ENCODE measurements at regions not wholly inside any gene's neighbourhood (a gene's known extent, or its start where the extent isn't known, plus 50 kb on each side); places are given as distances from the start of the nearest gene placed in this dataset.
"Not testable (repeated sequence)": the region's sequence is repeated elsewhere in the genome, so short reads cannot be mapped to it uniquely, and the experiment has no call there.

DNA sequence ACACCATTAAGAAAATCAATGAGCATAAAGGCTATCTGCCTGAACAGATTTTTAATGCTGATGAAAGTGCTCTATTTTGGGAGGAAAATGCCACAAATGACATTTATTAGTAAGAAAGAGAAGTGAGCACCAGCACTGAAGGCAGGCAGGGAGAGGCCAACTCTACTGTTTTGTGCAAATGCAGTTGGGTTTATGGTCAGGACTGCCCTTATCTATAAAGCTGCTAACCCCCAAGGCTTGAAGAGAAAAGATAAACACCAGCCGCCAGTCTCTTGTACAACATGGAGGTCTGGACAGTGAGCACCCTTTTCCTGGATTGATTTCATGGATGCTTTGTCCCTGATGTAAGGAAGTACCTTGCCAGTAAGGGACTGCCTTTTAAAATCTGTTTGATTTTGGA is 246.8 kb upstream of the SFSWAP start:
- no peak overlapping the region for H3K4me3 ChIP-seq
- ATAC-seq: no peak
- no peak for DNase-seq
- no peaks in the 10 kb centered on the region for H3K9me3 ChIP-seq
- TF ChIP-seq CTCF (IDR thresholded peaks at IDR 0.05): no peak
- no peaks in the 10 kb centered on the region for H3K4me1 ChIP-seq
- peaks cover 5% of the 10 kb centered on the region for H3K27me3 ChIP-seq
- no peaks in the 10 kb centered on the region for H3K36me3 ChIP-seq
- H3K27ac ChIP-seq: no peak overlapping the region
- intact Hi-C loops (cut with DNase I): no loop called here

DNA sequence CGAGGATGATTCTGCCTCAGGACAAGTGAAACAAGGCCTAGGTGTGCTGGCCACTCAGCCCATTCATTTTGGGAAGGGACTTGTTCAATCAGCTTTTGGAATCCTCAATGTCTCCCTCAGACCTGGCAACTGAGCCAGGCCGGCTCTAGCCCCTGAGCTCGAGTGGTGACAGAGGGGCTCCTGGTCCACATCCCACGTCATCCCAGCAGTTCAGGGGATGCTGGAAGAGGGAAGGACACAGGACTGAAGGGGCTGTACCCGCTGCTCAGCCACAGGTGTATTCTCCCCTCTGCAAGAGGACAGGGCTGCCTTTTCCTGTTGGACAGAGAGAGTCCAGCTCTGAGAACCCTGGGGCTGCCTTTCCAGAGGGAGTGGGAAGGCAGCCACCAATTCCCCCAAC is 244.6 kb upstream of the SFSWAP start:
- no peak for TF ChIP-seq CTCF (IDR thresholded peaks at IDR 0.05)
- H3K4me3 ChIP-seq: no peak overlapping the region
- DNase-seq (no peak), ATAC-seq (no peak)
- H3K4me1 ChIP-seq: no peaks in the 10 kb centered on the region
- no peaks in the 10 kb centered on the region for H3K9me3 ChIP-seq
- intact Hi-C loops (cut with DNase I): no loop called here
- H3K27ac ChIP-seq: no peak overlapping the region
- no peaks in the 10 kb centered on the region for H3K27me3 ChIP-seq
- no peaks in the 10 kb centered on the region for H3K36me3 ChIP-seq

GRCh38 chr12:131466932-131467331 is 244.0 kb upstream of the SFSWAP start:
- no peaks in the 10 kb centered on the region for H3K36me3 ChIP-seq
- H3K4me1 ChIP-seq: no peaks in the 10 kb centered on the region
- intact Hi-C loops (cut with DNase I): no loop called here
- no peaks in the 10 kb centered on the region for H3K27me3 ChIP-seq
- ATAC-seq (no peak), DNase-seq (no peak)
- H3K27ac ChIP-seq: no peak overlapping the region
- TF ChIP-seq CTCF (IDR thresholded peaks at IDR 0.05): no peak
- H3K9me3 ChIP-seq: no peaks in the 10 kb centered on the region
- no peak overlapping the region for H3K4me3 ChIP-seq

DNA sequence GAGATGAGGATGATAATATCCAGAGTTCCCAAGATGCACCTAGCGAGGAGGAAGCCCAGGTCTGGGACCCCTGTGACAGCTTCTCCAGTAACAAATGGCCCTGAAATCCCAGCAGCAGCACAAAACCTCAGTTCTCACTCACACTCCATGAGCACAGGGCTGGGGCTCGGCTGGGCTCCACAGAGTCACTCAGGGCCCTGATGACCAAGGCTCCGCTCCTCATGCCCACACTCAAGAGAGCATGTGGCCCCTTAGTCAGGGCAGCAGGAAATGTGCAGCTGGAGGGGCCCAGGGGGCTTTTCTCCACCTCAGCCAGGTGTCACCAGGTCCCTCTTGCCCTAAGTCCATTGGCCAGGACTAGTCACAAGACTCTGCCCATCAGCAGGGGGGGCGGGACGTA is 242.7 kb upstream of the SFSWAP start:
- Histone ChIP-seq H3K27ac (no peak overlapping the region), H3K9me3 (no peaks in the 10 kb centered on the region), H3K4me3 (no peak overlapping the region), H3K36me3 (no peaks in the 10 kb centered on the region), H3K4me1 (no peaks in the 10 kb centered on the region), H3K27me3 (no peaks in the 10 kb centered on the region)
- TF ChIP-seq CTCF (IDR thresholded peaks at IDR 0.05): no peak
- ATAC-seq: no peak
- DNase-seq: no peak
- intact Hi-C loops (cut with DNase I): no loop called here

DNA sequence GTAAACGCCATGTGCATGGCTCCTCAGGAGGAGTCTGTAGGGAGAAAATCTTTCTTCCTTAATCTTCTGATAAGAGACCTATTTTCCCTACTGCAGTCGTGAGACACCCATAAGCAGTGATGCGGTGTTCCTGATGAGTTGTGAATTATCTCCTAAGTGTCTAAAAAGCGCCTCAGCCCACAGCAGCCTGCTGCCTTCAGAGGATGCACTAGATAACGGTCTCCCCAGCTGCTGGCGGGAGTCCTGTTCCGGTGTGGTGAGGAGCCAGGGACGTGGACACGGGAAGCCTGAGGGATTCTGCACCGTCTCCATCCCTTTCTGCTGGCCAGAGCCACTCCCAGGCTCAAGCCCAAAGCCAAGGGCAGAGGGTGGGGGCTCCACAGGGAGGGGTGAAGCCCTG is 240.9 kb upstream of the SFSWAP start:
- ATAC-seq; H3K36me3 ChIP-seq; H3K4me3 ChIP-seq; H3K9me3 ChIP-seq; DNase-seq; H3K27me3 ChIP-seq; H3K27ac ChIP-seq; intact Hi-C loops (cut with DNase I); H3K4me1 ChIP-seq: not testable (repeated sequence)

DNA sequence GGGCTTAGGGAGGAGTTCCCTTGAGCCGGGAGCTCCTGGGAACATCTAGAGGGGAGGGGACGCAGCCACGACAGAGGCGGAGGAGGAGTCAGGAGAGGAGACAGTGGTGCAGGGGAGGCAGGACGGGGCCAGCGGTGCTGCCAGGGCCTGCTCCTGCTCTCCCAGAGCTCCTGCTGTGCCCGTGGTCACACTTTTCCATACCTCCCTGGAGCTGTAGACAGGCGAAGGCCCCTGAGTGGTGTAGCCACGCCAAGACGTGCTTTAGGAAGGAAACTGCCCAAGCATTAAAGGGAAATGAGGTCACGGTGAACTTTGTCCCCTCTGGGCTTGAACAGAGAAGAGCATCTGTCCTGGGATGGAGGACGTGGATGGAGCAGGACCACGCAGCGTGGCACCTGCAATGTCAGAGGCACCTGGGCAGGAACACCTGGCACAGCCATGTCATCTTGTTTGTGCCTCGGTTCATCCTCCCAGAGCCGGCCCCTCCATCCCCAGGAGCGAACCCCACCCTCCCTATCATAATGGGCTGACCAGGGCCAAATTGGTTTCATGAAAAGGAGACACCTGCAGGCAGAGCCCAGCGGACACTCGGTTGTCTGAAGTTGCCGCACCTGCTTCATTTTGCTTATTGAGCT is 239.5 kb upstream of the SFSWAP start:
- Histone ChIP-seq H3K27me3 (peaks cover 4% of the 10 kb centered on the region), H3K4me3 (no peak overlapping the region), H3K9me3 (no peaks in the 10 kb centered on the region), H3K4me1 (no peaks in the 10 kb centered on the region), H3K36me3 (no peaks in the 10 kb centered on the region), H3K27ac (no peak overlapping the region)
- DNase-seq (no peak), ATAC-seq (no peak)
- TF ChIP-seq CTCF (IDR thresholded peaks at IDR 0.05): no peak
- intact Hi-C loops (cut with DNase I): no loop called here
